ENCODE measurements at regions not wholly inside any gene's neighbourhood (a gene's known extent, or its start where the extent isn't known, plus 50 kb on each side); places are given as distances from the start of the nearest gene placed in this dataset.

- in situ Hi-C loops (cut with HindIII; ENCODE audit: low pct_unique_long_range_greater_than_20kb, low sequenced_read_pairs) (no loop called here), intact Hi-C loops (cut with micrococcal nuclease; ENCODE audit: unreplicated experiment) (no loop called here)
- Histone ChIP-seq H3K9me3 (ENCODE audit: control insufficient read depth, insufficient read depth, low read depth, low read length) (no peaks in the 10 kb centered on the region), H3K36me3 (ENCODE audit: control insufficient read depth, insufficient read depth, low read length) (no peaks in the 10 kb centered on the region), H3K4me1 (ENCODE audit: control insufficient read depth, insufficient read depth, low read length) (no peaks in the 10 kb centered on the region), H3K27me3 (ENCODE audit: control insufficient read depth, insufficient read depth, low read length) (no peaks in the 10 kb centered on the region; the same call in 1 of the 2 replicates), H3K4me3 (ENCODE audit: low read depth in 2 of 2, low read length in 2 of 2) (no peak overlapping the region), H3K27ac (ENCODE audit: low read length) (no peak overlapping the region)
- ATAC-seq (no peak), DNase-seq (ENCODE audit: low read depth, low spot score) (no peak)
- ChIA-PET CTCF (no interaction called here), POLR2A (no interaction called here)
- TF ChIP-seq TCF7L2 (IDR thresholded peaks at IDR 0.05; ENCODE audit: low read depth, low read length) (no peak), SIN3A (IDR thresholded peaks at IDR 0.05; ENCODE audit: borderline replicate concordance, insufficient read depth, low read depth, low read length) (no peak), CTCF (IDR thresholded peaks at IDR 0.05) (no peak), POLR2AphosphoS5 (IDR thresholded peaks at IDR 0.05; ENCODE audit: low read depth, low read length) (no peak)
- no TSS peak for BruUV-seq (replicated peaks)
These were observed 163.8 kb upstream of the CTNNB1 start for GRCh38 chr3:41035456-41036022.

GRCh38 chr3:41037651-41038334, 161.5 kb upstream of the CTNNB1 start:
- ChIA-PET POLR2A (no interaction called here), CTCF (no interaction called here)
- in situ Hi-C loops (cut with HindIII; ENCODE audit: low pct_unique_long_range_greater_than_20kb, low sequenced_read_pairs) (no loop called here), intact Hi-C loops (cut with micrococcal nuclease; ENCODE audit: unreplicated experiment) (no loop called here)
- no peak for DNase-seq (ENCODE audit: low read depth, low spot score)
- no peak overlapping the region for H3K27ac ChIP-seq (ENCODE audit: low read length)
- no peak for ATAC-seq
- TF ChIP-seq CTCF (IDR thresholded peaks at IDR 0.05) (no peak), REST (IDR thresholded peaks at IDR 0.05; ENCODE audit: insufficient read depth in 1 of 2, low read depth in 2 of 2, low read length in 1 of 2) (no peak), TCF7L2 (IDR thresholded peaks at IDR 0.05; ENCODE audit: low read depth, low read length) (no peak), SIN3A (IDR thresholded peaks at IDR 0.05; ENCODE audit: borderline replicate concordance, insufficient read depth, low read depth, low read length) (no peak), POLR2AphosphoS5 (IDR thresholded peaks at IDR 0.05; ENCODE audit: low read depth, low read length) (no peak)
- H3K9me3 ChIP-seq (ENCODE audit: control insufficient read depth, insufficient read depth, low read depth, low read length): no peaks in the 10 kb centered on the region
- H3K4me3 ChIP-seq (ENCODE audit: low read depth in 2 of 2, low read length in 2 of 2): no peak overlapping the region
- H3K36me3 ChIP-seq (ENCODE audit: control insufficient read depth, insufficient read depth, low read length): no peaks in the 10 kb centered on the region
- no TSS peak for BruUV-seq (replicated peaks)
- H3K4me1 ChIP-seq (ENCODE audit: control insufficient read depth, insufficient read depth, low read length): no peaks in the 10 kb centered on the region
- no peaks in the 10 kb centered on the region for H3K27me3 ChIP-seq (ENCODE audit: control insufficient read depth, insufficient read depth, low read length)
